ENCODE measurements at regions not wholly inside any gene's neighbourhood (a gene's known extent, or its start where the extent isn't known, plus 50 kb on each side); places are given as distances from the start of the nearest gene placed in this dataset.
A peak's percentile ranks its signal among the peaks of the same experiment; 100 is the strongest.

DNA sequence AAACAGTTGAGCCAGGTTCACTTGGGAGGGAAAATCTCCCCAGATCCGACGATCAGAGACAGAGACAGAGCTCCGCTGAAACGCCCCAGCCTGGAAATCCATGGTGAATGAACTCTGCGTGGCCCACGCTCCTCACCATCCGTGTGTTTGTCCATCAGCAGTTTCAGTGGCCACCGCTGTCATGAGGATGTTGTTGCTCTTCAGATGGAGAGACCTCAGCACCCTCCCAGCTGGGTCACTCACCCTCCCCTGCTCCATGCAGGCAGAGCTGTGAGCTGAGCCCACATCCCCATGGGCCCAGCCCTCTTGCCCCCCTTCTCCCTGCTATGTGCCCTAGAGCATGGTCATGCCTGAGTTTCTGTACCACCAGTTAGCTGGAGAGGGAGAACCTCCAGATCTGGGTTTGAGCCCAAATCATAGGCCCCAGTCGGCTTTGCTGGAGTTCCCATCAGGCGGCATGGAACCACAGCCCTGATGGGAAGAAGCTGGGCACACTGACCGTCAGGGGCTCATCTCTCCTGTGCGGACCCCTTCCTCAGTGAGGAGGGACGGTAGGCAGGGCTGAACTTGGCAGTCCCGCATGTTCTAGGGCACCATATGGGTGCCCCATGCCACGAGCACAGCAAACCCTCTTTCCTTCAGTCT lies 154.4 kb upstream of the COL5A1 start:
- Histone ChIP-seq H3K36me3 (no peaks in the 10 kb centered on the region), H3K4me3 (no peak overlapping the region), H3K27me3 (no peaks in the 10 kb centered on the region), H3K9me3 (no peaks in the 10 kb centered on the region), H3K4me1 (peaks cover 6% of the 10 kb centered on the region), H3K27ac (no peak overlapping the region)
- ATAC-seq = no peak
- DNase-seq = peak; percentile 39
- TF ChIP-seq, protein P1, sequence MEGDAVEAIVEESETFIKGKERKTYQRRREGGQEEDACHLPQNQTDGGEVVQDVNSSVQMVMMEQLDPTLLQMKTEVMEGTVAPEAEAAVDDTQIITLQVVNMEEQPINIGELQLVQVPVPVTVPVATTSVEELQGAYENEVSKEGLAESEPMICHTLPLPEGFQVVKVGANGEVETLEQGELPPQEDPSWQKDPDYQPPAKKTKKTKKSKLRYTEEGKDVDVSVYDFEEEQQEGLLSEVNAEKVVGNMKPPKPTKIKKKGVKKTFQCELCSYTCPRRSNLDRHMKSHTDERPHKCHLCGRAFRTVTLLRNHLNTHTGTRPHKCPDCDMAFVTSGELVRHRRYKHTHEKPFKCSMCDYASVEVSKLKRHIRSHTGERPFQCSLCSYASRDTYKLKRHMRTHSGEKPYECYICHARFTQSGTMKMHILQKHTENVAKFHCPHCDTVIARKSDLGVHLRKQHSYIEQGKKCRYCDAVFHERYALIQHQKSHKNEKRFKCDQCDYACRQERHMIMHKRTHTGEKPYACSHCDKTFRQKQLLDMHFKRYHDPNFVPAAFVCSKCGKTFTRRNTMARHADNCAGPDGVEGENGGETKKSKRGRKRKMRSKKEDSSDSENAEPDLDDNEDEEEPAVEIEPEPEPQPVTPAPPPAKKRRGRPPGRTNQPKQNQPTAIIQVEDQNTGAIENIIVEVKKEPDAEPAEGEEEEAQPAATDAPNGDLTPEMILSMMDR (IDR thresholded peaks at IDR 0.05) = no peak
- intact Hi-C loops (cut with DNase I) = no loop called here

DNA sequence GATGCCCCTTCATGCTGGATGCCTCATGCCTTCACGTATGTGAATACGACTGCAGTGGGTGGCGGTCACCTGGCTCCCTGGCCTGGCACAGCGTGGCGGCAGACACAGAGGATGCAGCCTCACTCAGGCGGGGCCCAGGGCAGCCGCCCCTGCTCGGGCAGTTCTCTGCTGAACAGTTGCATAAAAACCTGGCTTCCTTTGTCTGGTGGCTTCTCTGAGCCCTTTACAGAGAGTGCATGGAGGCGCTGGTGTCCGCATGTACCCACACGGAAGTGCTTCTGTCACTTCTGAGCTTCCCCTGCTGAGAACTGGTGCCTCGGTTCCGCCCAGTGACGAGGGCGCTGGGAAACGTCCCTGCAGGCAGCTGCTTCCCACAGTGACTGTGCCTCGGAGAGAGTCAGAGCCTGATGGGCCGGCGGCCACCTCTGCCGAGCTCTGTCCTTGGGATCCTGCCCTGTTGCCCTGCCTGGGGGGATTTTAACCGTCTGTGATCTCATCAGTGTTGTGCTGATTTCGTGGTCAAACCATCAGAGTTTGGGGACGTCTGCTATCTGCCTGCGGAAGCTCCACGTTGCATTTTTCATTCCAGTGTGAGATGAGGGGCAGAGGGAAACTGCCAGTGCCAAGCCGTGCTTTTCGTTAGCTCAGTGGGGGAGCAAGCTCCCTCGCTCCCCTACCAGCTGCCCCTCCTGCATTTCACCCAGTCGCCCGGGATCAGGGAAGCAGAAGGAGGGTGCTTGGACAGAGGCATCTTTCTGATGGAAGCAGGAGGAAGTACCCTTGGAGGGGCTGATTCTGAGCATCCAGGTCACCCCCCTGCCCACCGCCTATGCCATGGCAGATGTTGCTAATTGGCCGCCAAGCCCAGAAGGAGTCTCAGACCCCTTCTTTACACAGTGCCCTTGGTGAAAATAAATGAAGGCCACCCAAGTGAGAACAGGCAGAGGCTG lies 153.0 kb upstream of the COL5A1 start:
- Histone ChIP-seq H3K27ac (no peak overlapping the region), H3K36me3 (no peaks in the 10 kb centered on the region), H3K4me3 (no peak overlapping the region), H3K27me3 (no peaks in the 10 kb centered on the region), H3K9me3 (no peaks in the 10 kb centered on the region), H3K4me1 (peaks cover 6% of the 10 kb centered on the region)
- intact Hi-C loops (cut with DNase I) = no loop called here
- ATAC-seq = no peak
- TF ChIP-seq, protein P1 (IDR thresholded peaks at IDR 0.05) = no peak
- peak; percentile 65 for DNase-seq

DNA sequence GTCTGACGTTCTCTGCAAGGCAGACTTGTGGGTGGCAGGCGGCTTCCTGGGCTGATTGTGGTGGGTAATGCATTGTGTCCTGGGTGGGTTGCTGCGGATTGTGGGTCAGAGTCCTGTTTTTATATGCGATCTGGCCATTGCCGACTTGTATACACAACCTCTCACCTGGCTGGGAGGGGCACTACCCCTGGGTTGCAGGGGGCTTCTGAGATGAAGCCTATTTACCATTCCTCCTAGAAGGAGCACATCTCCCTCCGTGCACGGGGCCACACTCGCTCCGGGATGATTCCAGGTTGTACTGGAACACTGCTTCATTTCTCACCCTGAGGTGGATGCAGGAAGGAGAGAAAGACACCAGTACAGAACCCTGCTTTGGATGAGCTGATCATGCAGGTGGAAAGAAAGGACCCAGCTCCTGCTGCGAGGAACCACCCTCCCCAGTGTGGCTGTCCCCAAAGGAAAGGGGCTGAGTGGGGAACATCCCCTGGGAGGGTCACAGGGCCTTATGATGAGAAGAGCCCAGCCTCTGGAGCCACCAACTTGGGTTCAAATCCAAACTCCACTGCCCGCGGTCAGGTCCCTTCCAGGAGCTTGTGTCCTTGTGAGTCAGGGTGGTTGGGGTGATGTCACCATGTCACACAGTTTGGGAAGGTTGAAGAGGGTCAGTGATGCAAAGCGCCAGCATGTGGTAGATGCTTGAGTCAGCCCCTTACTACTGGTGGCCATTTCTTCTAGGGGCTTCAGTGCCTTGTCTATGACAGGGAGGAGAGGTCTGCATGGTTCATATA lies 151.8 kb upstream of the COL5A1 start:
- H3K4me3 ChIP-seq = no peak overlapping the region
- H3K4me1 ChIP-seq = peaks cover 6% of the 10 kb centered on the region
- intact Hi-C loops (cut with DNase I) = no loop called here
- no peaks in the 10 kb centered on the region for H3K36me3 ChIP-seq
- H3K27ac ChIP-seq = no peak overlapping the region
- no peaks in the 10 kb centered on the region for H3K27me3 ChIP-seq
- ATAC-seq = no peak
- TF ChIP-seq, protein P1 (IDR thresholded peaks at IDR 0.05) = no peak
- no peaks in the 10 kb centered on the region for H3K9me3 ChIP-seq
- peak; percentile 51 for DNase-seq

DNA sequence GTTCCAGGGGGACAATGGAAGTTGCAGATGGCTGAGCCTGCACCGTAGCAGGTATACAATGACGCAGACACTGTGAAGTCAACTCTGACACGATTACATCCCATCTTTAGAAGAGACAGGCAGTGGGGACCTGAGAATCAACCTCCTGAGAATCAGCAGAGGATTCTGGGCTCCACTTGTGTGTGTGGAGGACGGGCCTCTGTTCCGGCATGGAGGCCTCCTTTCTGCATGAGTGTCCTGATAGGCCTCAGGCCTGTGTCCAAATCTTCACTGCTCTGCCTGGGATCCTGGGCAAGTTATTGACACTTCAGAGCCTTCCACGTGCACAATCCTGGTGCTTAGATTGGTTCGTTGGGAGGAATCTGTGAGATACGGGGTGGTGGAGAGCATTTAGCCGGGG lies 151.2 kb upstream of the COL5A1 start:
- no peaks in the 10 kb centered on the region for H3K9me3 ChIP-seq
- H3K27ac ChIP-seq = no peak overlapping the region
- peak; percentile 35 for DNase-seq
- H3K36me3 ChIP-seq = no peaks in the 10 kb centered on the region
- no peak overlapping the region for H3K4me3 ChIP-seq
- no peaks in the 10 kb centered on the region for H3K27me3 ChIP-seq
- ATAC-seq = no peak
- TF ChIP-seq, protein P1 (IDR thresholded peaks at IDR 0.05) = no peak
- H3K4me1 ChIP-seq = peaks cover 6% of the 10 kb centered on the region
- intact Hi-C loops (cut with DNase I) = no loop called here

DNA sequence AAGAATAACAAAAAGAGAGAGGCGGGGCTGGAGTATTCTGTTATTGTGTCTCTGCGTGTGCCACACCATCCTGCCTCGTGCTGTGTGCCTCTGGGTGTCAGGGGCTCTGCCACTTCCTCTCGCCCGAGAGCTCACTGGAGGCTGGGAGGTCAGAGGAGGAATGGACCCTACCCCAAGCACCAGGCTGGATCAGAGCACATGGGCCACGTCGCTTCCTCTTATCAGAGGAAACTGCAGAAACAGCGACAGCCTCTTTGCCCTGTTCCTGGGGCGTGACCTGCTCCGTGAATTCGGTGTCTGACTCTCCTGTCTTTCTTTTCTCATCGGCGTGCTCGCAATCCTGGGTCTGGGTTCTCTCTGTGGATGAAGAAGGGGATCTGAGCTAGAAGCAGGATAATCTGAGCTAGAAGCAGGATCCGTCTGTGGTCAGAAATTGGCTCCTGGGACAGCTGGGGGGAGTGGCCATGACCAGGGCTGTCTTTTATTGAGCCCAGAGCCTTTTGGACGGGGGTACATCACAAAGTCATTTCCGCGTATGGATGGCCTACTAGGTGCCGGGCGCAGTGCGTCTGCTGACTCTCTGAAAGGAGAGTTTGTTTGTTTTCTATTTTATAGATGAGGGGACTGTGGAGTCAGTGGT lies 150.3 kb upstream of the COL5A1 start:
- intact Hi-C loops (cut with DNase I) = no loop called here
- Histone ChIP-seq H3K4me3 (no peak overlapping the region), H3K27me3 (no peaks in the 10 kb centered on the region), H3K9me3 (no peaks in the 10 kb centered on the region), H3K27ac (peak overlapping the region; percentile 13), H3K36me3 (no peaks in the 10 kb centered on the region), H3K4me1 (peaks cover 6% of the 10 kb centered on the region)
- DNase-seq = peak; percentile 31
- TF ChIP-seq, protein P1 (IDR thresholded peaks at IDR 0.05) = no peak
- no peak for ATAC-seq
